Dedifferentiated amniotic fluid mesenchymal stem cell (primary cell): ENCODE measurements at regions not wholly inside any gene's neighbourhood (a gene's known extent, or its start where the extent isn't known, plus 50 kb on each side); places are given as distances from the start of the nearest gene placed in this dataset.
A peak's percentile ranks its signal among the peaks of the same experiment; 100 is the strongest.
"Not testable (repeated sequence)": the region's sequence is repeated elsewhere in the genome, so short reads cannot be mapped to it uniquely, and the experiment has no call there.

Source experiments
- DNase-seq: peaks from one replicate; pipeline ENCODE4 v3.0.0-alpha.2; 2016; ENCODE audit errors: extremely low spot score

- no peak for DNase-seq
Measured at GRCh38 chr9:22829236-22829635, 382.6 kb downstream of the DMRTA1 start.

- DNase-seq: no peak
Measured at GRCh38 chr9:22838266-22838665, 391.6 kb downstream of the DMRTA1 start.

- DNase-seq: no peak
Measured at GRCh38 chr9:22840641-22841040, 394.0 kb downstream of the DMRTA1 start.

DNA sequence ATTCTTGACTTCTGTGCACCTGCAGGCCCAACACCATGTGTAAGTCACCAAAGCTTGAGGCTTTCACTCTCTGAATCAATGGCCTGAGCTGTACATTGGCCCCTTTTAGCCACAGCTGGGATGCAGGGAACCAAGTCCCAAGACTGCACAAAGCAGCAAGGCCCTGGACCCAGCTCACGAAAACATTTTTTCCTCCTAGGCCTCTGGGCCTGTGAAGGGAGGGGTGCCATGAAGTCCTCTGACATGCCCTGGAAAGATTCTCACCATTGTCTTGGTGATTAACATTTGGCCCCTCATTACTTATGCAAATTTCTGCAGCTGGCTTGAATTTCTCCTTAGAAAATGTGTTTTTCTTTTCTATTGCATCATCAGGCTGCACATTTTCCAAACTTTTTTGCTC is 398.6 kb downstream of the DMRTA1 start:
- DNase-seq: not testable (repeated sequence)

- no peak for DNase-seq
Measured at GRCh38 chr9:22855980-22856379, 409.4 kb downstream of the DMRTA1 start.

DNA sequence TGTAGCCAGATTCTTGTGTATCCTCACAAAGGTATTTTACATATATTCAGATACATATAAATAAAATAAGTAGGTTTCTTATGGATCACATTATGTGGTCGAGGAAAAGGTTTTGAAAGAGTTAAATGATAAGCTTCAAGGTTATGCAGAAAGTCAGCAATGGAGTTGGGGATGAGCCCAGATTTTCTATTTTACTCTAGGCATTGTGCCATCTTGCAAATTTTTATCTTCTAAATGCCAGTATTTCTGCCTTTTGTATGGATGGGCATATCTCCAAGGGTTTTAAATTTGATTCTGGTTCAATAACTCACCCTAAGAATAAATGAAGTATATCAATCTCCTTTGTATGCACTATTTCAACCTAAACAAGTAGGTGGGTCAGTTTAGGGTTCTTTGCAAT is 410.7 kb downstream of the DMRTA1 start:
- DNase-seq: no peak

DNA sequence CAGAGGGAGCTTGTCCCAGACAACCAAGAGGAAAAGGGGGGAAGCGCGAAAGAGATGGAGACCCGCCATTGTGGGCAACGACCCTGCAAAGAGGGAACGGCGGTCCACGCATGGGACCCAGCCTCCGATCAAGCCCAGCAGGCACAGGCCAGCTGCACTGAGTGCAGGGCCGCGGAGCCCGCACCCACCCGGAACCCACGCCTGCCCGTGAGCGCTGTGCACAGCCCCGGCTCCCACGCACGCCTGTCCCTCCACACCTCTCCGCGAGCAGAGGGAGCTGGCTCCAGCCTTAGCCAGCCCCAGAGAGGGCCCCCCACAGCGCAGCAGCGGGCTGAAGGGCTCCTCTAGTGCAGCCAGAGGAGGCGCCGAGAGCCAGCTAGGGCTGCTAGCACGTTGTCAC is 416.5 kb downstream of the DMRTA1 start:
- DNase-seq: no peak

DNA sequence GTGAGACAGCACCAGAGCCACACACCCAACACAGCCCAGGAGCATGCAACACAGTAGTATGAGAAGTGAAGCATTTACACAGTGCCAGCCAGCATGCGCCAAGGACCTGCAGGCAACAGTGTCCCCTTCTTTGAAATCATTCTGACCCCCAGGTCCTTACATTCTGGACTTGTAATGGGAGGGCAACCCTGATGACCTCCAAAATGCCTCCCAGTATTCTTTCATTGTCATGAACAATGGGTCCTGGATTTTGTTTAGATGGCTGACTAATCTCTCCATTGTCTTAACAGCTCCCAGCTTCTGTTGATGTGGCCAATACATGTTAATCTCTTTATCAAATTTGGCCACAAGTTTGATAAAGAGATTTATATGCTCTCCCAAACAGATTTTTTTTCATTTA is 417.1 kb downstream of the DMRTA1 start:
- DNase-seq: no peak

DNA sequence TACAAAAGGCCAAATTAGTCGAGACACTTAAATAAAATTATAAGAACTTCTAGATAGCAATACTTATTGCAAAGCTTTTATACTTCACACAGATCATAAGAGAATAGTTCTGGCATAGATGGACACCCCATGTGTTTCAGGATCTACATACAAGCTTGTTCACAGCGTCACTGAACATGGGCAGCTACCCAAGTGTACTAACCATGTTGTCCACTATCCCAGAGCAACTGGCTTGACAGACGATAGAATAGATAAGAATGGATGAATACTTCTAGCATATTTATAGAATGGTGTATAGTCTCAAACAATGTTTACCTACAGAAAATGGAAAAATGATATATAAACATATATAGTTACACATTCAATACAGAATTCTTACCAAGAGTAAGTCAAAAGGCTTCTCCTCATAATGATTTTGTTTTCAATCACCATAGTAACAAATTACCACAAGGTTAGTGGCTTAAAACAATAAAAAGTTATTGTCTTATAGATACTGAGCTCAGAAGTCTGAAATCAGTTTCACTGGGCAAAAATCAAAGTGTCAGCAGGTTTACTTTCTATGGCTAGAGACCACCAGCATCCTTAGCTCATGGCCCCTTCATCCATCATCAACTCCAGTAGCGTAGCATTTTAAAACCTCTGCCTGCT is 446.7 kb downstream of the DMRTA1 start:
- no peak for DNase-seq

DNA sequence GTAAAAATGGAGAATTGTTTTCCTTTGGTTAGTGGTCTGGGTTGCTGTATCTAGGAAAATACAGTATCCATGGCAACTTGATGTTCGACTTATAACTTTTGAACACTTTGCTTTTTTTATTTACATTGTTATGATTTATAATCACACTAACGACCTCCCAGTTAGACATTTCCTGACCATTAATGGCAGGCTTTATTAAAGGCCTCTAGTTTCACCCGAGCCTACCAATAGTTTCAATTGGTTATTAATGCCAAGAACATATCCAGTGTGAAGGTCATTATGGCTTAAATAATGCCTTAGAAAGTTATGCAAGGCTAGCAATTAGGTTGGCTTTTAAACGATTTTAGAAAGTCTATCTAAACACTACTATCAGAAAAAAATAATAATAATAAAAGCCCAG is 452.0 kb downstream of the DMRTA1 start:
- no peak for DNase-seq

DNA sequence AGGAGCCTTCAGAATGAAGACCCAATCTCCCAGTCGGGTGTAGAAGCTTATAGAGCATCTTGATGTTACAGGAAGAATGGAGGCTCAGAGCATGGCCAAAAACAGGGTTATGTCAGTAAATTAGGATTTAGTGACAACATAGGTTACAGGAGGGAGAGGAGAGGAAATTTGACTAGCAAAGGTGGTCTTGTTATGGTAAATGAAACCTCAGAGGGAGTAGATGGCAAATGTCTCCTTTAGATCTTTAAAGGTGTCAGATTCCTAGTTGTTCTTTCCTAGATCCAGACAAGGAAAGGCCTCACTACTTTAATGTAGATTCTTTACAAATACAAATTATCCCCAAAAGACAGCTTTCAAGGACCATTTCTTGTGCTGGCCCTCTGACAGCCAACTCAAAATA is 465.0 kb downstream of the DMRTA1 start:
- no peak for DNase-seq

DNA sequence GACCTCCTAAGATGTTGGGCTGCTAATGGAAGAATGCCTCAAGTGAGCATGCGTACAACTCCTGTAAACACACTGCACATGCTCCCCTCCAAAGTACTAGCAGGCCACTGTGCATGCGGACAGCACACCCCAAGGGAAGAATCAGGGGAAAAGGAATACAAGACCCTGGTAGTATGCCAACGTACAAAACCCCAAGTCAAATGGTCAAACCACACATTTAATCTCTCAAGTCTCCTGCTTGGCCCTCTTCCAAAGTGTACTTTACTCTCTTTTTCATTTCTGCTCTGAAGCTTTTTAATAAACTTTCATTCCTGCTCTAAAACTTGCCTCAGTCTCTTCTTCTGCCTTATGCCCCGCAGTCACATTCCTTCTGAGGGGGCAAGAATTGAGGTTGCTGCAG is 466.4 kb downstream of the DMRTA1 start:
- DNase-seq: no peak

DNA sequence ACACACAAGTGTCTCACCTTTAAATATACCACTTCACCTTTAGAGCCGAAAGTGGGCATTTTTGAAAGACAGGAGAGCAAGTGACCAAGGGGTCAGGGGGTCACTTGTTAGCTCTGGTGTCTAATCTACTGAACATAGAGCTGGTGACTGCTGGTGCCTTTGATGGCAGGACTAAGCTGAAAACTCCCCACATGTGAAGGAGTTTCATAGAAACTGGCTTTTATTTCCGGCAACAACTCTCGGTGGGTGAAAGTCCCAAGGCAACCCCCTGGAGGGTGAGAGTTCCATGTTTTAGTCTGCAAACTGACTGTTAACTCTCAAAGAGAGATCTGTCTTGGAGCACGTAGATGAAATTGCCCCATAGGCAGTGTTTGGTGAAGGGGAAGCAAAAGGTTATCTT is 466.9 kb downstream of the DMRTA1 start:
- no peak for DNase-seq

GRCh38 chr9:22916148-22916547 is 469.5 kb downstream of the DMRTA1 start:
- DNase-seq: no peak

DNA sequence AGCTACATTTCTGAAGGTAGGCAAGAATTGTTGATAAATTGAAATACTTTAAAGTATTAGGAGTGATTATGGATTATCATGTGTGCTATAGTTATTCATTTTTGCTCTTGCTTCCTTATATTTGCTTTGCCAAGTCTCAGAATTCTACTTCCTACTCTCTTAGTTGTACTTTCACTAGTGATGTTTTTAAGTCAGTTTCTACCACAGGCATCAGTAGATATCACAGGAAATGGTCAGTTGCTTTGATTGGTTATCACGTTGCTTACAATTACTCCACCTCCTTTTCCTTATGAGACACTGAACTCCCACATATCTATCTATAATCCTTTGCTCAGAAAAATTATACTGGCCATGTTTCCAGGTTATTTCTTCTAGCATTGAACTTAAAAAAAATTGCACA is 472.8 kb downstream of the DMRTA1 start:
- DNase-seq: no peak

DNA sequence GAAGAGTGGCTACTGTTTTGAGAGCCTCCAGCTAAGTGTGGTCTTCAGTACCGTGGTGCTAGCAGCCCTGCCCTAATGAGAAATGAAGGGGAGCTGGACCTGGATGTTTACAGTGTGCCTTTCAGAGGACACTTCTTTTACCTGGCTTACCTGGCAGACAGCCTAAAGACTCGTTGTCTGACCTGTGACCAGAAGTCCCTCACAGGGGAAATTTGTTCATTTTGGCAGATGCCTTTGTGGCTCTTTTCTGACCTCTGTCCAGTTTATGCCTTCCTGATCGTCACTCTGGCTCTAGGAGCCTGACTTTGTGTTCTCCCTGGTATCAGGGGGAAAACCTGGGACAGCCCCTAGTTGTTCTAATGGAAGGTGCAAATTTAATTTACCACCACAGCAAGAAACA is 475.1 kb downstream of the DMRTA1 start:
- no peak for DNase-seq

DNA sequence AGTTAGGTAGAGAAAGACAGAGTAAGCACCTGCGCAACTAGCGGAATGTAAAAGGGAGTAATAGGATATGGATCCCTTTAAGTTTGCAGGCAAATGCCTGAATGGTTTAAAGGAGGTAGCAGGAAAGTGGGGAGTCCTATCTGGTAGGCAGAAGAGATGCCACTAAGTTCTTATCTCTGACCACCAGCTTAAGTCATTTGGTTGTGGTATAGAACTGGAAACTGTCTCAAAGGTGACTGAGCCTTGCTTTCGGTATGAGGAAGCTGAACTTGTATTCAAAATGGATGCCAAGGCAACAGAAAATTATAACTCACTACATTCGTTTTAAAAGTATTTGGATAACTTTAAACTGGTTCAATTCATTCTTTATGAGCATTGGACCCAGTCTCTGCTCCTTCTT is 475.6 kb downstream of the DMRTA1 start:
- DNase-seq: no peak

DNA sequence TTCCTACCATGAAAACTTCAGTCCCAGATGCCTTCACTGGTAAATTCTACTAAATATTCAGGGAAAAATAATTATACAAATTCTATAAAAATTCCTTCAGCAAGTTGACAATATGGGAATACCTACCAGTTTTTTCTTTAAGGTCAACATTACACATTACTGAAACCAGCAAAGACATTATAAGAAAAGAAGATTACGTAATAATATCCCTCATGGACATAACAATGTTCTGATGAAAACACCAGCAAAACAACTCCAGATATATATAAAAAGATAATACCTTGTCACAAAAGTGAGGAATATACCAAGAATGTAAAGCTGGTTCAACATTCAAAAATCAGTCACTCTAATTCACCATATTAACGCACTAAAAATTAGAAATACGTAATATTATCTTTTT is 507.9 kb downstream of the DMRTA1 start:
- DNase-seq: no peak

DNA sequence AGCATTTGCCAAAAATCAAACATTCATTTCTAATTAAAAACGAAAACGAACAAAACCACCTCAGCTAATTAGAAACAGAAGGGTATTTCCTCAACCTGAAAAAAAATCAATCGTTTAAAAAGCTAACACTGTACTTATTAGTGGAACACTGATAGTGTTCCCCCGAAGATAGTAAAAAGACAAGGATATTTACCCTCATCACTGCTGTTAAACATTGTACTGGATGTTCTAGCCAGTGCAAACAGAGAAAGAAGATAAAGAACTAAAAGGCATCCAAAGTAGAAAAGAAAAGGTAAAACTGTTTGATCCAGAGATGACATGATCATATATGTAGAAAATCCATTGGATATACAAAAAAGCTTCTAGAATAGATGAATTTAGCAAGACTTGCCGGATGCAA is 508.3 kb downstream of the DMRTA1 start:
- no peak for DNase-seq

DNA sequence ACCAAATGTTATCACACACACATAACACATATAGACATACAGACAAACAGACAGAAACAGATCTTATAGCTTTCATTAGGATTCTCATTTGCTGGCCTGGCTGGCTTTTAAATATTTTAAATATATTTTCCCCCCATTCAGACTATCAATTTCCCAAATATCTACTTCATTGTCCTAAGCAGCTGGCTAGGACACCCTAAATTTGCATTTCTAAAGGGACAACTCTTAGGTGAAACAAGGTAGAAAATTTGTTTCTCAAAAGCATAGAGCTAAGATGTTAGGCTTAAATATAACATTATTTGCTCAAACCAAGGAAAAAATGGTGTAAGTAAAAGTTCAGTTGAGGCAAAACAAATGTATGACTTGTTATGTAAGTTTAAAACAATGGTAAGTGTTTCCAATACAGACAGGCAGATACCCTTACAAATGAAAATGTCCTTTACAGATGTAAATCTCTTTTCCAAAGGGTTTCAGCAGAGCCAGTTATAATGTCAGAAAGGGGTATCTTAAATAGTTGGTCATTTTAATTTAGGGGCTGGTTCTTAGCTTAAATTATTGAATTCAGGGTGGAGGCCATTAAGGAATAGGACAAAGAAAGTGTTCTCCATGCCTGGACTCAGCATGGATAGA is 522.8 kb downstream of the DMRTA1 start:
- no peak for DNase-seq

DNA sequence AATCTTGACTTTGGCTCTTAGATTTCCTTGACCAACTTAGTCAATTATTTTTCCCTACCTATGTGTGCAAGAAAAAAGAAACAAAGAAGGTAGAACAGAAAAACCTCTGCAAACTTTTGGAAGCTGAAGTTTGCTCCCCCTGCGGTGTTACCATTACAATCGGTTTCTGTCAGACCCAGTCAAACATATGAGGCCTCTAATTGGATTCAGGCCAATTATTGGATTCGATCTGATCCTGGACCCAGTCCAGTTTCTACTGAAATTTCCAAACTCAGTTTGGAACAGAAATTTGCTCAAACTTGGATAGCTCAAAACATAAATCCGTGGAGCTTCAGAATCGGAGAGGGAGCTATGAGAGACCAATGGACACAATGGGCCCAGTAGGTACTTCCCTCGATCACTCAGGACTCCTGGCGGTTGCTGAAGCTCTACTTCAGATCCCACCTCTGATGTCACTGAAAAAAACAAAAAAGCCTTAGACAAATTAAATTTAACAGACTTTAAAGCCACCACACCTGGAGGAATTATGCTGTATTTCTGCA is 523.9 kb downstream of the DMRTA1 start:
- DNase-seq: no peak

- DNase-seq: no peak
Measured at GRCh38 chr9:22975951-22976350, 529.3 kb downstream of the DMRTA1 start.

- DNase-seq: peak; percentile 41
Measured at GRCh38 chr9:22976454-22976853, 529.8 kb downstream of the DMRTA1 start.

DNA sequence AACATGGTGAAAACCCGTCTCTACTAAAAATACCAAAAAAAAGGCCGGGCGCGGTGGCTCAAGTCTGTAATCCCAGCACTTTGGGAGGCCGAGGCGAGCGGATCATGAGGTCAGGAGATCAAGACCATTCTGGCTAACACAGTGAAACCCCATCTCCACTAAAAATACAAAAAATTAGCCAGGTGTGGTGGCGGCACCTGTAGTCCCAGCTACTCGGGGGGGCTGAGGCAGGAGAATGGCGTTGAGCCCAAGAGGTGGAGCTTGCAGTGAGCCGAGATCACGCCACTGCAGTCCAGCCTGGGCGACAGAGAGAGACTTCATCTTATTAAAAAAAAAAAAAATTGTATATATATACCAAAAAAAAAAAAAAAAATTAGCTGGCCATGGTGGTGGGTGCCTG is 533.8 kb downstream of the DMRTA1 start:
- DNase-seq: not testable (repeated sequence)
